ENCODE measurements at regions not wholly inside any gene's neighbourhood (a gene's known extent, or its start where the extent isn't known, plus 50 kb on each side); places are given as distances from the start of the nearest gene placed in this dataset.

DNA sequence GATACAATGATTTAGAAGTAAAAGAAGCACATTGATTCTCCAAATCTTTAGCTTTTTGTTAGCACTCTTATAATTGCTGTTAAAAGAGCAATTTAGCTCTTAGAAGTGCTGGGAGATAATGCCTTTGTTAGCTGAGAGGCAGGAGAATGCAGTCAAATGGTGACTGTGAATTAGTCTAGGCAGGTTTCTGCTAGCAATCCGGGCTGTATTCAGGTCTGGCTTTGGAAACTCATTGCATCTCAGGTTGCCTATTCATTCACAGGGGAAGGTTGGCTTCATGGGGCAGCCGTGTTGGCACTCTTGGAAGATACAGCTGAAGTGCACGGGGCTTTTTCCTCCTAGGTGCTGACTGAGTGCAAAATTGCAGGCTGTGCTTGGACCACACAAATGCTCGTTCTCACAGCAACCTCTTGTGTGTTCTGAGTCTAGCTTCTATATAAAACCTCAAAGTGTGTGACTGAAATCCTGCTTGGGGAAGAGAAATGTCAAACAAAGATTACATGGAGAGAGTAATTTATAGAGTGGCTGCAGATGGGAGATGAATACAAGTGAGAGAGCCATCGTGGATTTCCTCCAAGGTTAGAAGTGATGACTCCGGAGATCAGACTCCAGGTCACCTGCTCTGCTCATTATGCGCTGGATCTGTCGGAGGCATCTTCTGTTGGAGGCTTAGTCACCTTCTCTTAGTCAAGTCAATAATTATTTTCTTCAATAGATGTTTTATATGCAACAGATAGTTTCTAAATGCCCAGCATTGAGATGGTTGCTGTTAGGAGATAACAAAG is 167.8 kb downstream of the PMAIP1 start:
- TF ChIP-seq SP2 (IDR thresholded peaks at IDR 0.05; ENCODE audit: extremely low read depth, low read depth, low read length, poor library complexity, severe bottlenecking), result no peak
- TF ChIP-seq, protein P1, sequence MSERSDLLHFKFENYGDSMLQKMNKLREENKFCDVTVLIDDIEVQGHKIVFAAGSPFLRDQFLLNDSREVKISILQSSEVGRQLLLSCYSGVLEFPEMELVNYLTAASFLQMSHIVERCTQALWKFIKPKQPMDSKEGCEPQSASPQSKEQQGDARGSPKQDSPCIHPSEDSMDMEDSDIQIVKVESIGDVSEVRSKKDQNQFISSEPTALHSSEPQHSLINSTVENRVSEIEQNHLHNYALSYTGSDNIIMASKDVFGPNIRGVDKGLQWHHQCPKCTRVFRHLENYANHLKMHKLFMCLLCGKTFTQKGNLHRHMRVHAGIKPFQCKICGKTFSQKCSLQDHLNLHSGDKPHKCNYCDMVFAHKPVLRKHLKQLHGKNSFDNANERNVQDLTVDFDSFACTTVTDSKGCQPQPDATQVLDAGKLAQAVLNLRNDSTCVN (CRISPR knock-in tag; IDR thresholded peaks at IDR 0.05), result no peak
- TF ChIP-seq ARNT (IDR thresholded peaks at IDR 0.05), result no peak
- no peak for TF ChIP-seq ZNF143 (CRISPR knock-in tag; IDR thresholded peaks at IDR 0.05)
- TF ChIP-seq KLF16 (IDR thresholded peaks at IDR 0.05), result no peak
- no peak for TF ChIP-seq POLR2A (conservative IDR thresholded peaks at IDR 0.05)
- TF ChIP-seq, protein P2, sequence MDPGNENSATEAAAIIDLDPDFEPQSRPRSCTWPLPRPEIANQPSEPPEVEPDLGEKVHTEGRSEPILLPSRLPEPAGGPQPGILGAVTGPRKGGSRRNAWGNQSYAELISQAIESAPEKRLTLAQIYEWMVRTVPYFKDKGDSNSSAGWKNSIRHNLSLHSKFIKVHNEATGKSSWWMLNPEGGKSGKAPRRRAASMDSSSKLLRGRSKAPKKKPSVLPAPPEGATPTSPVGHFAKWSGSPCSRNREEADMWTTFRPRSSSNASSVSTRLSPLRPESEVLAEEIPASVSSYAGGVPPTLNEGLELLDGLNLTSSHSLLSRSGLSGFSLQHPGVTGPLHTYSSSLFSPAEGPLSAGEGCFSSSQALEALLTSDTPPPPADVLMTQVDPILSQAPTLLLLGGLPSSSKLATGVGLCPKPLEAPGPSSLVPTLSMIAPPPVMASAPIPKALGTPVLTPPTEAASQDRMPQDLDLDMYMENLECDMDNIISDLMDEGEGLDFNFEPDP (CRISPR knock-in tag; IDR thresholded peaks at IDR 0.05), result no peak
- TF ChIP-seq POLR2G (IDR thresholded peaks at IDR 0.05; ENCODE audit: low read depth, low read length), result no peak
- TF ChIP-seq, protein P3, sequence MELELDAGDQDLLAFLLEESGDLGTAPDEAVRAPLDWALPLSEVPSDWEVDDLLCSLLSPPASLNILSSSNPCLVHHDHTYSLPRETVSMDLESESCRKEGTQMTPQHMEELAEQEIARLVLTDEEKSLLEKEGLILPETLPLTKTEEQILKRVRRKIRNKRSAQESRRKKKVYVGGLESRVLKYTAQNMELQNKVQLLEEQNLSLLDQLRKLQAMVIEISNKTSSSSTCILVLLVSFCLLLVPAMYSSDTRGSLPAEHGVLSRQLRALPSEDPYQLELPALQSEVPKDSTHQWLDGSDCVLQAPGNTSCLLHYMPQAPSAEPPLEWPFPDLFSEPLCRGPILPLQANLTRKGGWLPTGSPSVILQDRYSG (tag; conservative IDR thresholded peaks at IDR 0.05; ENCODE audit: low read depth), result no peak
- no peak for TF ChIP-seq SP1 (CRISPR knock-in tag; IDR thresholded peaks at IDR 0.05)
- TF ChIP-seq SMC3 (conservative IDR thresholded peaks at IDR 0.05; ENCODE audit: insufficient read depth, low read depth, low read length), result no peak
- no peak for TF ChIP-seq NFYB (IDR thresholded peaks at IDR 0.05; ENCODE audit: extremely low read depth, insufficient read length)

Measured in K562 (cell line).